ENCODE measurements at regions not wholly inside any gene's neighbourhood (a gene's known extent, or its start where the extent isn't known, plus 50 kb on each side); places are given as distances from the start of the nearest gene placed in this dataset.
"Not testable (repeated sequence)": the region's sequence is repeated elsewhere in the genome, so short reads cannot be mapped to it uniquely, and the experiment has no call there.

GRCh38 chr12:89192429-89192828 is 159.9 kb downstream of the DUSP6 start:
- H3K4me3 ChIP-seq, result no peak overlapping the region
- no peak overlapping the region for H3K27ac ChIP-seq
- H3K4me1 ChIP-seq, result no peaks in the 10 kb centered on the region
- TF ChIP-seq POLR2A (IDR thresholded peaks at IDR 0.05) (no peak), CTCF (IDR thresholded peaks at IDR 0.05) (no peak), EP300 (IDR thresholded peaks at IDR 0.05) (no peak), POLR2AphosphoS5 (IDR thresholded peaks at IDR 0.05) (no peak)
- no peaks in the 10 kb centered on the region for H3K36me3 ChIP-seq
- H3K9me3 ChIP-seq, result peaks cover 0 to 21% (median 0%) of the 10 kb centered on the region in 3 donors
- 84 to 100% methylated on average over 3 of the region's 3 CpGs for WGBS, 2 donors (ENCODE audit: low coverage in 1 of 2)
- ATAC-seq, result no peak
- no peaks in the 10 kb centered on the region for H3K27me3 ChIP-seq

GRCh38 chr12:89191597-89191996 is 160.7 kb downstream of the DUSP6 start:
- H3K9me3 ChIP-seq, result peaks cover 0 to 21% (median 0%) of the 10 kb centered on the region in 3 donors
- ATAC-seq, H3K27me3 ChIP-seq: not testable (repeated sequence)

GRCh38 chr12:89189448-89189847 is 162.9 kb downstream of the DUSP6 start:
- H3K27me3 ChIP-seq, result no peaks in the 10 kb centered on the region
- H3K27ac ChIP-seq, result no peak overlapping the region
- no peak for ATAC-seq
- no peaks in the 10 kb centered on the region for H3K36me3 ChIP-seq
- H3K9me3 ChIP-seq, result peaks cover 0 to 21% (median 0%) of the 10 kb centered on the region in 3 donors
- WGBS, 2 donors (ENCODE audit: low coverage in 1 of 2), result 77% methylated on average over 1 of the region's 1 CpG; no CpG with 5 or more reads in 1 of the 2 donors
- H3K4me1 ChIP-seq, result no peaks in the 10 kb centered on the region
- TF ChIP-seq CTCF (IDR thresholded peaks at IDR 0.05) (no peak), EP300 (IDR thresholded peaks at IDR 0.05) (no peak), POLR2A (IDR thresholded peaks at IDR 0.05) (no peak), POLR2AphosphoS5 (IDR thresholded peaks at IDR 0.05) (no peak)
- H3K4me3 ChIP-seq, result no peak overlapping the region

More at GRCh38 chr12:89191597-89191996, 160.7 kb downstream of the DUSP6 start:
- H3K4me3 ChIP-seq, H3K4me1 ChIP-seq, H3K36me3 ChIP-seq, H3K27ac ChIP-seq: not testable (repeated sequence)

DNA sequence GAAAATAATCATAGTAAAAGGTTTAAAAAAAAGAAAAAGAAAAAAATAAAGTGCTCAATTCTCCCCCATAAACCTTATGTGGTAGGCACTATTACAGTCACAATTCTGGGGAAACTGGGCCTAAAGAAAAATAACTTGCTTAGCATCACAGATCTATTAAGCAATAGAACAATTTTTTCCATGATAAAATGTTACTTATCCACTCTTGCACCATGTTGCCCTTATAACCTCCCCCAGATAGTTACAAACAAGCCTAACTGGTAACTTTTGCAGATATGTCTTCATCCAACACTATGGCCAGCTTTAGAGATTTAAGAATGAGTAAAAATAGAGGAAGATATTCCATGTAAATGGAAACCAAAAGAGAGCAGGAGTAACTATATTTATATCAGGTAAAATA is 164.8 kb downstream of the DUSP6 start:
- Histone ChIP-seq H3K9me3 (peaks cover 0 to 21% (median 0%) of the 10 kb centered on the region in 3 donors), H3K36me3 (no peaks in the 10 kb centered on the region), H3K4me1 (no peaks in the 10 kb centered on the region), H3K27ac (no peak overlapping the region), H3K27me3 (no peaks in the 10 kb centered on the region), H3K4me3 (no peak overlapping the region)
- ATAC-seq, result no peak
- TF ChIP-seq POLR2A (IDR thresholded peaks at IDR 0.05) (no peak), EP300 (IDR thresholded peaks at IDR 0.05) (no peak), POLR2AphosphoS5 (IDR thresholded peaks at IDR 0.05) (no peak), CTCF (IDR thresholded peaks at IDR 0.05) (no peak)

- 81 to 86% methylated on average over 1 to 2 of the region's 2 CpGs for WGBS, 2 donors (ENCODE audit: low coverage in 1 of 2)
- Histone ChIP-seq H3K36me3 (no peaks in the 10 kb centered on the region), H3K4me1 (peaks cover 0 to 10% (median 4%) of the 10 kb centered on the region in 3 donors), H3K4me3 (no peak overlapping the region), H3K27me3 (no peaks in the 10 kb centered on the region), H3K9me3 (peaks cover 0 to 21% (median 0%) of the 10 kb centered on the region in 3 donors), H3K27ac (no peak overlapping the region)
- no peak for ATAC-seq
- TF ChIP-seq POLR2A (IDR thresholded peaks at IDR 0.05) (no peak), CTCF (IDR thresholded peaks at IDR 0.05) (no peak), EP300 (IDR thresholded peaks at IDR 0.05) (no peak), POLR2AphosphoS5 (IDR thresholded peaks at IDR 0.05) (no peak)
Observed at GRCh38 chr12:89185889-89186288, 166.4 kb downstream of the DUSP6 start.

All from gastroesophageal sphincter (tissue), 4 donors.